Naive B cell (primary cell): ENCODE measurements at regions not wholly inside any gene's neighbourhood (a gene's known extent, or its start where the extent isn't known, plus 50 kb on each side); places are given as distances from the start of the nearest gene placed in this dataset.

Experiments
- ATAC-seq, 2 donors: fragments of 150-1000 bp; cut with Tn5 transposase; 2 replicates each; pipeline ENCODE4 v1.10.0; 2021; ENCODE audit warnings: low read depth in 2 of 2, mild to moderate bottlenecking in 2 of 2, moderate library complexity in 2 of 2
- DNase-seq: peaks from one replicate; pipeline ENCODE4 v3.0.0; 2022
- H3K27ac Mint-ChIP-seq, 6 donors: one replicate each; pipeline ENCODE4 v1.8.0; 2020 to 2022; ENCODE audit warnings: mild to moderate bottlenecking in 6 of 6, mixed read lengths in 6 of 6, moderate library complexity in 5 of 6, inconsistent platforms in 2 of 6
- H3K27me3 Mint-ChIP-seq, 3 donors: one replicate each; pipeline ENCODE4 v1.8.0; 2021 to 2022; ENCODE audit warnings: mixed read lengths in 3 of 3, mild to moderate bottlenecking in 1 of 3
- H3K36me3 Mint-ChIP-seq, 2 donors: one replicate each; pipeline ENCODE4 v1.8.0; 2020 to 2022; ENCODE audit warnings: mixed read lengths in 2 of 2, inconsistent platforms in 1 of 2, mild to moderate bottlenecking in 1 of 2
- H3K4me1 Mint-ChIP-seq, 3 donors: one replicate each; pipeline ENCODE4 v1.8.0; 2020 to 2022; ENCODE audit warnings: mixed read lengths in 3 of 3, inconsistent platforms in 1 of 3, mild to moderate bottlenecking in 1 of 3, moderate library complexity in 1 of 3
- H3K4me3 Mint-ChIP-seq, 8 donors: one replicate each; pipeline ENCODE4 v1.8.0; 2020 to 2022; ENCODE audit warnings: mild to moderate bottlenecking in 8 of 8, mixed read lengths in 8 of 8, moderate library complexity in 8 of 8, inconsistent platforms in 2 of 8
- H3K9me3 Mint-ChIP-seq, 7 donors: one replicate each; pipeline ENCODE4 v1.8.0; 2020 to 2022; ENCODE audit warnings: mixed read lengths in 7 of 7, mild to moderate bottlenecking in 5 of 7, inconsistent platforms in 2 of 7, moderate library complexity in 1 of 7

GRCh38 chr4:178745203-178745602, 1303.0 kb upstream of the AGA start:
- Mint-ChIP-seq H3K27ac (no peak overlapping the region), H3K4me3 (no peak overlapping the region), H3K36me3 (no peaks in the 10 kb centered on the region), H3K27me3 (no peaks in the 10 kb centered on the region), H3K4me1 (no peaks in the 10 kb centered on the region), H3K9me3 (peaks cover 0 to 8% (median 5%) of the 10 kb centered on the region in 7 donors)
- no peak for DNase-seq
- no peak for ATAC-seq

GRCh38 chr4:178752954-178753525, 1310.8 kb upstream of the AGA start:
- no peaks in the 10 kb centered on the region for H3K36me3 Mint-ChIP-seq
- no peak overlapping the region for H3K27ac Mint-ChIP-seq
- H3K9me3 Mint-ChIP-seq, result peaks cover 0 to 7% (median 0%) of the 10 kb centered on the region in 7 donors
- no peak for DNase-seq
- no peak overlapping the region for H3K4me3 Mint-ChIP-seq
- no peaks in the 10 kb centered on the region for H3K27me3 Mint-ChIP-seq
- H3K4me1 Mint-ChIP-seq, result no peaks in the 10 kb centered on the region
- no peak for ATAC-seq

GRCh38 chr4:178778496-178778895, 1336.3 kb upstream of the AGA start:
- Mint-ChIP-seq H3K9me3 (peaks cover 0 to 11% (median 4%) of the 10 kb centered on the region in 7 donors), H3K4me3 (no peak overlapping the region), H3K27me3 (no peaks in the 10 kb centered on the region), H3K27ac (no peak overlapping the region), H3K36me3 (no peaks in the 10 kb centered on the region), H3K4me1 (no peaks in the 10 kb centered on the region)
- DNase-seq (no peak), ATAC-seq (no peak)

DNA sequence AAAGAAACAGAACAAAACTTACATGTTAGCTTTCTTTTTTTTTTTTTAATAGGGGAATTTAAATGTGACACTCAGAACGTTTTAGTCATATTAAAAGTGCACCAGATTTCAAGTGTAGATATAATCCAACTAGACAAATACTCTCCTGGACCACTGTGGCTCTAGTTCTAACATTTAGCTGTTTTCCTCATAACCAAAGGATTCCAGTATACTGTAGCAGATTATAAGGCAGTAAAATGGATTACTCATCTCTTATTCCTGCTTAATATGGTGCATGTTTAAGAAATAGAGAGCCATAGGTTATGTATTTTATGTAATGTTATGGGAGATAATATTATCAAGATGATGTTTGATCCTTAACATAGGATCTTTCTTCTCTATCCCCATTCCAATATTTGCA, 1339.5 kb upstream of the AGA start:
- Mint-ChIP-seq H3K4me1 (no peaks in the 10 kb centered on the region), H3K27ac (no peak overlapping the region), H3K36me3 (no peaks in the 10 kb centered on the region), H3K27me3 (no peaks in the 10 kb centered on the region), H3K9me3 (peaks cover 0 to 24% (median 6%) of the 10 kb centered on the region in 7 donors), H3K4me3 (no peak overlapping the region)
- ATAC-seq (no peak), DNase-seq (no peak)

- Mint-ChIP-seq H3K27me3 (no peaks in the 10 kb centered on the region), H3K4me1 (no peaks in the 10 kb centered on the region), H3K9me3 (peaks cover 0 to 17% (median 5%) of the 10 kb centered on the region in 7 donors), H3K36me3 (no peaks in the 10 kb centered on the region), H3K4me3 (no peak overlapping the region), H3K27ac (no peak overlapping the region)
- DNase-seq (no peak), ATAC-seq (no peak)
Observed at GRCh38 chr4:178784491-178784890, 1342.3 kb upstream of the AGA start.

- no peaks in the 10 kb centered on the region for H3K4me1 Mint-ChIP-seq
- no peak overlapping the region for H3K4me3 Mint-ChIP-seq
- ATAC-seq (no peak), DNase-seq (no peak)
- H3K9me3 Mint-ChIP-seq, result peaks cover 0 to 11% (median 6%) of the 10 kb centered on the region in 7 donors
- H3K36me3 Mint-ChIP-seq, result no peaks in the 10 kb centered on the region
- H3K27ac Mint-ChIP-seq, result no peak overlapping the region
- H3K27me3 Mint-ChIP-seq, result no peaks in the 10 kb centered on the region
Observed at GRCh38 chr4:178789279-178789678, 1347.0 kb upstream of the AGA start.

DNA sequence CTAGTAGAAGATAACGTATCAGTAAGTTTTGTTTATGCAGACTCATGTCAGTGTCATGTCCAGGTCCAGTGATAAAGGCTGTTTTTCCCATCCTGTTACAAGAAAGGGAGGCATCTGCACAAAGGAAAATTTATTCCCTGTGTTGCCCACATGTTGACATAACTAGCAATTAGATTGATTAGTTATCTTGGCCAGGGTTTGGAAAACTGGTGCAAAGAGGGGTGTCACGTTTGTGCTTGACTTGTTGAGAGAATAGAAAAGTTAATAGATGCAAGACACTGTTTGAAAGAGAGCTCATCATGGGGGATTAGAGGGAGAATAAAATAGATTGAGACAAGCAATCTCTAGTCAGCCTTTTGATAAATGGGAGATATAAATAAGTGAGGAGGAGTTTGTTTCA, 1357.0 kb upstream of the AGA start:
- H3K36me3 Mint-ChIP-seq, result no peaks in the 10 kb centered on the region
- no peak overlapping the region for H3K27ac Mint-ChIP-seq
- no peaks in the 10 kb centered on the region for H3K27me3 Mint-ChIP-seq
- no peaks in the 10 kb centered on the region for H3K4me1 Mint-ChIP-seq
- DNase-seq (no peak), ATAC-seq (no peak)
- no peak overlapping the region for H3K4me3 Mint-ChIP-seq
- peaks cover 0 to 12% (median 5%) of the 10 kb centered on the region in 7 donors for H3K9me3 Mint-ChIP-seq

DNA sequence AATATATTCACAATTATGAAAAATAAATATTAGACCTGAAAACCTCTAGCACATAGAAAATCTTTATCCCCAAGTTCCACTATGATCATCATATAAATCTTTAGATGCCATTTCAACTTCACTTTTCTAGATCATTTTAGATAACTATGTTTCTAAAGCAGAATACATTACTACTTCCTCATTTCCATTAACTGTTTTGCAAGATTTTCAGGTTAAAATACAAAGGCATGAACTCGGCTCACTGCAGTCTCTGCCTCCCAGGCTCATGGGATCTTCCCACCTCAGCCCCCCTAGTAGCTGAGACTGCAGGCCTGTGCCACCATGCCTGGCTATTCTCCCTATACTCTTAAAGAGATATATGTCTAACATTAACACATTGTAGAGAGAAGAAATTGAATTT, 1365.9 kb upstream of the AGA start:
- no peak for DNase-seq
- no peak for ATAC-seq
- Mint-ChIP-seq H3K27me3 (no peaks in the 10 kb centered on the region), H3K27ac (no peak overlapping the region), H3K9me3 (peaks cover 0 to 5% (median 0%) of the 10 kb centered on the region in 7 donors), H3K4me1 (no peaks in the 10 kb centered on the region), H3K4me3 (no peak overlapping the region), H3K36me3 (no peaks in the 10 kb centered on the region)

- H3K9me3 Mint-ChIP-seq, result peaks cover 0 to 2% (median 0%) of the 10 kb centered on the region in 7 donors
- H3K4me1 Mint-ChIP-seq, result no peaks in the 10 kb centered on the region
- H3K36me3 Mint-ChIP-seq, result no peaks in the 10 kb centered on the region
- no peak overlapping the region for H3K27ac Mint-ChIP-seq
- no peak for ATAC-seq
- no peak overlapping the region for H3K4me3 Mint-ChIP-seq
- H3K27me3 Mint-ChIP-seq, result no peaks in the 10 kb centered on the region
- DNase-seq, result no peak
Observed at GRCh38 chr4:178809921-178810320, 1367.7 kb upstream of the AGA start.

DNA sequence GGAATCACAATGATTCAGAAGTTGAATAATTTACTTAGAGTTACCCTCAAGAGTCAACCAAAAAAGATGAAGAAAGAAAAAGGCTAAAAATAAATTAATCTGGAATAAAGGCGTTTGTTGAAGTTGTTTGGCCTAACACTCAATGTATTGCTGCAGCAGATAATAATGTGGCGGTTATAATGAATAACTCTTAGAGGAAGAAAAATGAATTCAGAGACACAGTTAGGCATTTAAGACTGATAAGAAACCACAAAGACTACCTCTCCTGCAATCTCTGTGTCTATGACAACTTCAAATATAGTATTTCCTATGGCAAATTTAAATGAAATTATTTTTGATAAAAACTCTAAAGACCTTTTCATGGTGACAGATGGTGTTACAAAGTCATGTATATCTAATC, 1369.1 kb upstream of the AGA start:
- no peak for DNase-seq
- no peak overlapping the region for H3K4me3 Mint-ChIP-seq
- H3K4me1 Mint-ChIP-seq, result no peaks in the 10 kb centered on the region
- no peaks in the 10 kb centered on the region for H3K27me3 Mint-ChIP-seq
- peaks cover 0 to 9% (median 2%) of the 10 kb centered on the region in 7 donors for H3K9me3 Mint-ChIP-seq
- no peak overlapping the region for H3K27ac Mint-ChIP-seq
- no peak for ATAC-seq
- no peaks in the 10 kb centered on the region for H3K36me3 Mint-ChIP-seq

- ATAC-seq (no peak), DNase-seq (no peak)
- Mint-ChIP-seq H3K9me3 (peaks cover 0 to 10% (median 4%) of the 10 kb centered on the region in 7 donors), H3K4me1 (no peaks in the 10 kb centered on the region), H3K27me3 (no peaks in the 10 kb centered on the region), H3K36me3 (no peaks in the 10 kb centered on the region), H3K27ac (no peak overlapping the region), H3K4me3 (no peak overlapping the region)
Observed at GRCh38 chr4:178812866-178813265, 1370.6 kb upstream of the AGA start.

GRCh38 chr4:178814908-178815307, 1372.7 kb upstream of the AGA start:
- no peak for ATAC-seq
- Mint-ChIP-seq H3K27ac (no peak overlapping the region), H3K4me1 (no peaks in the 10 kb centered on the region), H3K9me3 (peaks cover 0 to 10% (median 6%) of the 10 kb centered on the region in 7 donors), H3K36me3 (no peaks in the 10 kb centered on the region), H3K4me3 (no peak overlapping the region), H3K27me3 (no peaks in the 10 kb centered on the region)
- DNase-seq, result no peak

DNA sequence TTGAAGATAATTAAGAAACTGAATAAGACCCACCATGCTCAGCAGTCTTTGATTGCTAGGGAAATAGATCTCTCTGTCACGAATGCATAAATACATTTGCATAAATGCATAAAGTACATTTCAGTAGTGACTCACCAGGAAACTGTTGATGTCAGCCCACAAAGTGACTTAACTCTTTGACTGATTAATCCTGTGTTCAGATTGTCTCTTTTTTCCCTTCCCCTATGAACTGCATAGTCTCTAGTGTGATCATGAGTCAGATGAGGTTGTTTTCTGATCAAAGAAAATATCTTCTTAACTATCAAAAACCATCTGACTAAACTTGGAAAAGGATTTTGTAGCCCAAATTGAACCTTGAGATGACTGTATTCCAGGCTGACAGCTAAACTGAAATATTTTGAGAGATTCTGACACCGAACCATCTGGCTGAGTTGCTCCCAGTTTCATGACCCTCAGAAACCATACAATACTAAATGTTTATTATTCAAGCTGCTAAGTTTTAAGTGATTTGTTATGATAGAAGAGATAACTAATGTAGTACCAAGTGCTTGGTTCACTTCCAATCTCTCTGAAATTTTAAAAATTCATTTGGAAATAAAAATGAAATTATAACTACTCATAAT, 1381.5 kb upstream of the AGA start:
- no peak overlapping the region for H3K4me3 Mint-ChIP-seq
- no peaks in the 10 kb centered on the region for H3K36me3 Mint-ChIP-seq
- no peak for DNase-seq
- H3K4me1 Mint-ChIP-seq, result no peaks in the 10 kb centered on the region
- H3K27ac Mint-ChIP-seq, result no peak overlapping the region
- H3K27me3 Mint-ChIP-seq, result no peaks in the 10 kb centered on the region
- peaks cover 0 to 10% (median 6%) of the 10 kb centered on the region in 7 donors for H3K9me3 Mint-ChIP-seq
- no peak for ATAC-seq

DNA sequence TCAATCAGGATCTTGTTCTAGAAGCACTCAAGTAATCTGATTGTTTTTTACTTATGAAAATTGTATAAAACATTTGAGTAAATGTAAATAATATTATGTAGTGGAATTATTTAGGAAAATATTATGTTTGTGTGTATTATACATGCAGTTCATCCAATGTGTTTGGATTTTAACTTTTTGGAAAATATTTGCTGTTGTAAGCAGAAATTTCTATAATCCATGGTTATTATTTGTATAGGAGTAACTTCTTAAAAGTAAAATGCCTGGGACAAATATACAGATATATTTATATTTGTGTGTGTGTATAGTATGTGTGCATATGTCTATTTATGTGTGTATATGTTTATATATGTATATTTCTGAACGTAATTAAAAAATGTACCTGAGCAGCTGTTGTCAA, 1394.6 kb upstream of the AGA start:
- no peaks in the 10 kb centered on the region for H3K27me3 Mint-ChIP-seq
- no peak overlapping the region for H3K27ac Mint-ChIP-seq
- H3K36me3 Mint-ChIP-seq, result no peaks in the 10 kb centered on the region
- ATAC-seq (no peak), DNase-seq (no peak)
- no peaks in the 10 kb centered on the region for H3K4me1 Mint-ChIP-seq
- H3K9me3 Mint-ChIP-seq, result peaks cover 0 to 5% (median 0%) of the 10 kb centered on the region in 7 donors
- H3K4me3 Mint-ChIP-seq, result no peak overlapping the region
